H1 (cell line): ENCODE measurements at regions not wholly inside any gene's neighbourhood (a gene's known extent, or its start where the extent isn't known, plus 50 kb on each side); places are given as distances from the start of the nearest gene placed in this dataset.
A peak's percentile ranks its signal among the peaks of the same experiment; 100 is the strongest.

ENCODE experiments used
- CTCF ChIA-PET: fragments of 300-600 bp; sonication (Branson Sonifier 250); formaldehyde crosslinking; loops from one replicate; lab custom pipeline; 2021; ENCODE audit not compliant: partially characterized antibody; lab: Charles Lee
- POLR2A ChIA-PET: fragments of 300-600 bp; sonication (Branson Sonifier 250); formaldehyde crosslinking; loops from one replicate; lab custom pipeline; 2021; ENCODE audit warnings: inconsistent platforms; ENCODE audit not compliant: partially characterized antibody; lab: Charles Lee
- DNase-seq, 2 experiments: peaks; one replicate each; pipeline versions ENCODE4 v3.0.0 to v3.0.0-alpha.2; 2010 to 2022; ENCODE audit warnings: low spot score in 2 of 2, low read depth in 1 of 2, mixed read lengths in 1 of 2
- FAIRE-seq: peaks from 2 replicates; lab custom pipeline; 2011; peaks lifted over from hg19 to GRCh38; lab: Jason Lieb, UNC
- H2AFZ ChIP-seq: 2 replicates; pipeline ENCODE4 v1.8.1; 2012; ENCODE audit warnings: low read length, inconsistent platforms
- H2AK5ac ChIP-seq: 2 replicates; pipeline ENCODE4 v1.6.1; 2013; ENCODE audit warnings: low read depth, low read length
- H2BK120ac ChIP-seq: replicated peaks from 2 replicates; pipeline ENCODE3; 2013; ENCODE audit warnings: low read depth, low read length, inconsistent platforms
- H2BK12ac ChIP-seq: 2 replicates; pipeline ENCODE4 v1.6.1; 2013; ENCODE audit warnings: low read depth, low read length
- H2BK15ac ChIP-seq: 2 replicates; pipeline ENCODE4 v1.6.1; 2013; ENCODE audit warnings: low read length
- H2BK20ac ChIP-seq: 2 replicates; pipeline ENCODE4 v1.6.1; 2013; ENCODE audit warnings: low read length
- H2BK5ac ChIP-seq: 2 replicates; pipeline ENCODE4 v1.6.1; 2013; ENCODE audit warnings: low read depth, low read length
- H3K14ac ChIP-seq: 2 replicates; pipeline ENCODE4 v1.6.1; 2013; ENCODE audit warnings: inconsistent platforms; ENCODE audit not compliant: insufficient read length
- H3K18ac ChIP-seq: 2 replicates; pipeline ENCODE4 v1.6.1; 2013; ENCODE audit warnings: low read length; ENCODE audit errors: extremely low read depth
- H3K23ac ChIP-seq: 2 replicates; pipeline ENCODE4 v1.6.1; 2013; ENCODE audit warnings: inconsistent platforms; ENCODE audit not compliant: insufficient read length
- H3K23me2 ChIP-seq: 2 replicates; pipeline ENCODE4 v1.6.1; 2013; ENCODE audit warnings: low read depth, low read length
- H3K27ac ChIP-seq: 2 replicates; pipeline ENCODE4 v1.6.1; 2011; ENCODE audit warnings: low read depth, low read length, inconsistent platforms
- H3K27me3 ChIP-seq, 4 experiments: replicated peaks in 1 of 4; 1 replicate in 1 of 4; 2 replicates in 3 of 4; pipeline versions ENCODE4 v1.6.1 to v1.8.1; 2011 to 2013; ENCODE audit warnings: low read length in 3 of 4, mild to moderate bottlenecking in 3 of 4, inconsistent platforms in 2 of 4, mixed read lengths in 2 of 4, moderate library complexity in 1 of 4; ENCODE audit not compliant: control insufficient read depth in 3 of 4, insufficient read depth in 3 of 4; ENCODE audit errors: extremely low read depth in 1 of 4
- H3K36me3 ChIP-seq, 4 experiments: 2 replicates each; pipeline versions ENCODE4 v1.6.1 to v1.8.1; 2011 to 2013; ENCODE audit warnings: mild to moderate bottlenecking in 4 of 4, low read length in 3 of 4, moderate library complexity in 2 of 4, control low read depth in 1 of 4, inconsistent platforms in 1 of 4; ENCODE audit not compliant: insufficient read depth in 4 of 4, control insufficient read depth in 2 of 4
- H3K4ac ChIP-seq: replicated peaks from 2 replicates; pipeline ENCODE3; 2013; ENCODE audit warnings: low read length, low read depth, mixed read lengths, inconsistent platforms; ENCODE audit not compliant: insufficient read length
- H3K4me1 ChIP-seq, 4 experiments: replicated peaks in 1 of 4; 1 replicate in 1 of 4; 2 replicates in 3 of 4; pipeline versions ENCODE4 v1.6.1 to v1.8.1; 2011 to 2013; ENCODE audit warnings: low read length in 3 of 4, inconsistent platforms in 2 of 4, mixed read lengths in 1 of 4; ENCODE audit not compliant: insufficient read depth in 4 of 4, control insufficient read depth in 3 of 4
- H3K4me2 ChIP-seq, 2 experiments: 2 replicates each; pipeline versions ENCODE4 v1.6.1 to v1.8.1; 2011 to 2013; ENCODE audit warnings: low read depth in 2 of 2, low read length in 2 of 2, control low read depth in 1 of 2, inconsistent platforms in 1 of 2, mild to moderate bottlenecking in 1 of 2; ENCODE audit not compliant: insufficient read depth in 1 of 2
- H3K4me3 ChIP-seq, 4 experiments: fragments of 200-600, 300-600 bp in 1 of 4; sonication (generic), shearing (Covaris generic), sonication (Bioruptor Twin) in 1 of 4; 2 replicates each; pipeline versions ENCODE4 v1.5.1 to v1.8.1; 2011 to 2016; ENCODE audit warnings: low read length in 4 of 4, low read depth in 3 of 4, control low read depth in 2 of 4, inconsistent platforms in 2 of 4, mild to moderate bottlenecking in 2 of 4, mixed read lengths in 1 of 4, moderate library complexity in 1 of 4; ENCODE audit not compliant: insufficient read depth in 2 of 4; ENCODE audit errors: extremely low read depth in 1 of 4
- H3K56ac ChIP-seq: replicated peaks from 2 replicates; pipeline ENCODE3; 2013; ENCODE audit warnings: low read depth, mild to moderate bottlenecking, mixed read lengths, low read length, inconsistent platforms; ENCODE audit not compliant: insufficient read length
- H3K79me1 ChIP-seq: 2 replicates; pipeline ENCODE4 v1.6.1; 2013; ENCODE audit warnings: low read depth, low read length, control low read depth
- H3K79me2 ChIP-seq, 2 experiments: 2 replicates each; pipeline versions ENCODE4 v1.6.1 to v1.8.1; 2012 to 2013; ENCODE audit warnings: low read length in 2 of 2, mild to moderate bottlenecking in 2 of 2, inconsistent platforms in 1 of 2; ENCODE audit not compliant: insufficient read depth in 2 of 2, control insufficient read depth in 1 of 2
- H3K9ac ChIP-seq, 4 experiments: replicated peaks in 1 of 4; 1 replicate in 1 of 4; 2 replicates in 3 of 4; pipeline versions ENCODE4 v1.6.1 to v1.8.1; 2011 to 2013; ENCODE audit warnings: low read depth in 3 of 4, low read length in 3 of 4, control low read depth in 2 of 4, mild to moderate bottlenecking in 2 of 4, moderate library complexity in 2 of 4, inconsistent platforms in 1 of 4; ENCODE audit errors: extremely low read depth in 1 of 4
- H3K9me3 ChIP-seq, 2 experiments: 2 replicates each; pipeline versions ENCODE4 v1.6.1 to v1.8.1; 2012 to 2013; ENCODE audit warnings: mild to moderate bottlenecking in 2 of 2, moderate library complexity in 2 of 2, control low read depth in 1 of 2, inconsistent platforms in 1 of 2, low read depth in 1 of 2, low read length in 1 of 2, mixed read lengths in 1 of 2; ENCODE audit not compliant: insufficient read depth in 2 of 2
- H4K20me1 ChIP-seq, 2 experiments: replicated peaks in 1 of 2; 2 replicates each; pipeline versions ENCODE3 to v1.8.1; 2011 to 2013; ENCODE audit warnings: inconsistent platforms in 2 of 2, low read length in 2 of 2, mild to moderate bottlenecking in 1 of 2; ENCODE audit not compliant: insufficient read depth in 2 of 2, control insufficient read depth in 1 of 2
- H4K5ac ChIP-seq: 2 replicates; pipeline ENCODE4 v1.6.1; 2013; ENCODE audit warnings: low read length, low read depth, mixed read lengths, inconsistent platforms; ENCODE audit not compliant: insufficient read length
- H4K8ac ChIP-seq: 2 replicates; pipeline ENCODE4 v1.8.0; 2013; ENCODE audit warnings: mild to moderate bottlenecking, moderate library complexity, low read length, inconsistent platforms; ENCODE audit not compliant: insufficient read depth; ENCODE audit errors: extremely low read depth
- H4K91ac ChIP-seq: replicated peaks from 2 replicates; pipeline ENCODE3; 2013; ENCODE audit warnings: low read length, mixed read lengths, inconsistent platforms; ENCODE audit not compliant: insufficient read length
- ATF3 ChIP-seq: IDR thresholded peaks from 2 replicates; pipeline ENCODE4 v1.6.1; 2011; ENCODE audit warnings: low read depth, mild to moderate bottlenecking, low read length; ENCODE audit not compliant: insufficient read depth
- CEBPB ChIP-seq: IDR thresholded peaks from 2 replicates; pipeline ENCODE4 v1.6.1; 2012; ENCODE audit warnings: low read depth, low read length
- CHD1 ChIP-seq: IDR thresholded peaks from 2 replicates; pipeline ENCODE4 v1.6.1; 2012; ENCODE audit warnings: low read depth, low read length, improper control_type of control experiment
- CTCF ChIP-seq, 3 experiments: IDR thresholded peaks; 1 replicate in 2 of 3; 2 replicates in 1 of 3; pipeline versions ENCODE4 v1.5.1 to v1.6.1; 2011; ENCODE audit warnings: low read length in 3 of 3, mild to moderate bottlenecking in 3 of 3, inconsistent platforms in 2 of 3, low read depth in 1 of 3, moderate library complexity in 1 of 3; ENCODE audit not compliant: insufficient read depth in 1 of 3; ENCODE audit errors: control extremely low read depth in 1 of 3
- EGR1 ChIP-seq: IDR thresholded peaks from 2 replicates; pipeline ENCODE4 v1.6.1; 2011; ENCODE audit warnings: low read depth, low read length, borderline replicate concordance
- JUN ChIP-seq: IDR thresholded peaks from 2 replicates; pipeline ENCODE4 v1.6.1; 2011; ENCODE audit warnings: low read depth, mild to moderate bottlenecking, improper control_type of control experiment, low read length
- KDM5A ChIP-seq: fragments of 200-600 bp; IDR thresholded peaks from 2 replicates; pipeline ENCODE4 v1.7.1; 2012; ENCODE audit warnings: mild to moderate bottlenecking, low read length, inconsistent platforms, mixed read lengths
- RAD21 ChIP-seq, 2 experiments: IDR thresholded peaks in 1 of 2; conservative IDR thresholded peaks in 1 of 2; 2 replicates each; pipeline ENCODE4 v1.6.1; 2011; ENCODE audit warnings: low read depth in 2 of 2, low read length in 2 of 2, improper control_type of control experiment in 1 of 2, inconsistent platforms in 1 of 2, mild to moderate bottlenecking in 1 of 2, moderate library complexity in 1 of 2
- SP1 ChIP-seq: IDR thresholded peaks from 2 replicates; pipeline ENCODE4 v1.6.1; 2011; ENCODE audit warnings: low read depth, low read length
- SRF ChIP-seq: IDR thresholded peaks from 2 replicates; pipeline ENCODE4 v1.6.1; 2011; ENCODE audit warnings: mild to moderate bottlenecking, low read depth, low read length, moderate library complexity
- TF ChIP-seq, protein P1 (sequence below): IDR thresholded peaks from 2 replicates; pipeline ENCODE4 v1.6.1; 2012; ENCODE audit warnings: low read length, inconsistent platforms

DNA sequence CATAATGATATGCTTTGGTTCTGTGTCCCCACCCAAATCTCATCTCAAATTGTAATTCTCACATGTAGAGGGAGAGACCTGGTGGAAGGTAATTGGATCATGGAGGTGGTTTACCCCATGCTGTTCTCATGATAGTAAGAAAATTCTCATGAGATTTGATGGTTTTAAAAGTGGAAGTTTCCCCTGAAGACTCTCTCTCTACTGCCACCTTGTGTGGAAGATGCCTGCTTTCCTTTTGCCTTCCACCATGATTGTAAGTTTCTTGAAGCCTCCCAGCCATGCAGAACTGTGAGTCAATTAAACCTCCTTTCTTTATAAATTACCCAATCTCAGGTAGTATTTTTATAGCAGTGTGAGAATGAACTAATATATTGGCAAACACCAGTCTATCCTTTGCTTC lies 260.4 kb upstream of the PPFIA2 start:
- Histone ChIP-seq H3K18ac (no peak overlapping the region), H3K9me3 (peaks cover 7 to 8% of the 10 kb centered on the region in 2 experiments; a peak in 3 of 4 replicates), H4K8ac (no peak overlapping the region), H2BK20ac (no peak overlapping the region), H3K79me2 (no peaks in the 10 kb centered on the region), H3K27me3 (no peaks in the 10 kb centered on the region), H3K4me1 (no peaks in the 10 kb centered on the region), H2BK5ac (no peak overlapping the region), H3K23ac (no peak overlapping the region), H3K36me3 (no peaks in the 10 kb centered on the region), H2BK120ac (no peak overlapping the region), H3K9ac (no peak overlapping the region), H4K91ac (no peak overlapping the region), H4K20me1 (no peaks in the 10 kb centered on the region), H3K56ac (no peak overlapping the region), H2AFZ (no peak overlapping the region), H3K79me1 (no peaks in the 10 kb centered on the region), H3K4ac (no peak overlapping the region), H3K4me3 (no peak overlapping the region), H3K4me2 (no peak overlapping the region), H3K23me2 (no peaks in the 10 kb centered on the region), H2AK5ac (no peak overlapping the region), H2BK15ac (no peak overlapping the region), H3K27ac (no peak overlapping the region), H4K5ac (no peak overlapping the region), H2BK12ac (no peak overlapping the region), H3K14ac (no peak overlapping the region)
- FAIRE-seq: no peak
- CTCF ChIA-PET: interaction anchor here (1.5 kb wide), 1 partner anchor 12 kb away, joined by 4 read pairs; no protein-coding TSS in a partner anchor
- POLR2A ChIA-PET: no interaction called here
- DNase-seq: no peak
- TF ChIP-seq EGR1 (no peak), SRF (no peak), ATF3 (no peak), CEBPB (no peak), RAD21 (IDR thresholded peaks at IDR 0.05 in 1 of 2, conservative IDR thresholded peaks at IDR 0.05 in 1 of 2; ENCODE audit: low read depth in 2 of 2, low read length in 2 of 2) (peak; percentile 49 to 52), KDM5A (no peak), CHD1 (no peak), CTCF (IDR thresholded peaks at IDR 0.05; ENCODE audit: control extremely low read depth in 1 of 3, insufficient read depth in 1 of 3, low read depth in 1 of 3, low read length in 3 of 3) (peak in 2 of 3 experiments; percentile 13 to 48; a peak in 2 of 4 replicates), SP1 (no peak), JUN (no peak)
- TF ChIP-seq, protein P1, sequence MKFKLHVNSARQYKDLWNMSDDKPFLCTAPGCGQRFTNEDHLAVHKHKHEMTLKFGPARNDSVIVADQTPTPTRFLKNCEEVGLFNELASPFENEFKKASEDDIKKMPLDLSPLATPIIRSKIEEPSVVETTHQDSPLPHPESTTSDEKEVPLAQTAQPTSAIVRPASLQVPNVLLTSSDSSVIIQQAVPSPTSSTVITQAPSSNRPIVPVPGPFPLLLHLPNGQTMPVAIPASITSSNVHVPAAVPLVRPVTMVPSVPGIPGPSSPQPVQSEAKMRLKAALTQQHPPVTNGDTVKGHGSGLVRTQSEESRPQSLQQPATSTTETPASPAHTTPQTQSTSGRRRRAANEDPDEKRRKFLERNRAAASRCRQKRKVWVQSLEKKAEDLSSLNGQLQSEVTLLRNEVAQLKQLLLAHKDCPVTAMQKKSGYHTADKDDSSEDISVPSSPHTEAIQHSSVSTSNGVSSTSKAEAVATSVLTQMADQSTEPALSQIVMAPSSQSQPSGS: no peak
